WERI-Rb-1 (cell line): ENCODE measurements at regions not wholly inside any gene's neighbourhood (a gene's known extent, or its start where the extent isn't known, plus 50 kb on each side); places are given as distances from the start of the nearest gene placed in this dataset.
"Not testable (repeated sequence)": the region's sequence is repeated elsewhere in the genome, so short reads cannot be mapped to it uniquely, and the experiment has no call there.

Experiments
- DNase-seq: peaks from one replicate; pipeline ENCODE4 v3.0.0-alpha.2; 2020
- H3K27ac ChIP-seq: fragments of 250-450 bp; sonication (Bioruptor Pico); 2 replicates; pipeline ENCODE4 v1.5.1; 2020; ENCODE audit warnings: mild to moderate bottlenecking, moderate library complexity
- H3K27me3 ChIP-seq: fragments of 250-450 bp; sonication (Bioruptor Pico); 2 replicates; pipeline ENCODE4 v1.5.1; 2021; ENCODE audit warnings: mild to moderate bottlenecking, low read depth, moderate library complexity; ENCODE audit not compliant: insufficient read depth, severe bottlenecking
- H3K36me3 ChIP-seq: fragments of 250-450 bp; sonication (Bioruptor Pico); 2 replicates; pipeline ENCODE4 v1.5.1; 2020; ENCODE audit warnings: mild to moderate bottlenecking, moderate library complexity
- H3K4me3 ChIP-seq: 2 replicates; pipeline ENCODE4 v1.5.1; 2011; ENCODE audit warnings: low read depth, mild to moderate bottlenecking, control low read depth, low read length
- H3K9me3 ChIP-seq: fragments of 250-450 bp; sonication (Bioruptor Pico); 2 replicates; pipeline ENCODE4 v1.5.1; 2021; ENCODE audit warnings: mild to moderate bottlenecking, moderate library complexity; ENCODE audit not compliant: severe bottlenecking
- CTCF ChIP-seq: IDR thresholded peaks from 2 replicates; pipeline ENCODE4 v1.5.1; 2011; ENCODE audit warnings: low read depth, mild to moderate bottlenecking, control low read depth, inconsistent platforms, low read length

- Histone ChIP-seq H3K9me3 (no peaks in the 10 kb centered on the region), H3K27me3 (no peaks in the 10 kb centered on the region), H3K36me3 (no peaks in the 10 kb centered on the region), H3K4me3 (no peak overlapping the region), H3K27ac (no peak overlapping the region)
- TF ChIP-seq CTCF = no peak
- DNase-seq = no peak
Observed at GRCh38 chr7:32648408-32649156, 153.3 kb downstream of the AVL9 start.

- H3K27me3 ChIP-seq, DNase-seq, H3K4me3 ChIP-seq, H3K36me3 ChIP-seq, H3K27ac ChIP-seq, H3K9me3 ChIP-seq: not testable (repeated sequence)
Observed at GRCh38 chr7:32645255-32645654, 150.0 kb downstream of the AVL9 start.

- Histone ChIP-seq H3K4me3 (no peak overlapping the region), H3K27me3 (no peaks in the 10 kb centered on the region), H3K36me3 (no peaks in the 10 kb centered on the region), H3K27ac (no peak overlapping the region), H3K9me3 (no peaks in the 10 kb centered on the region)
- TF ChIP-seq CTCF = no peak
- no peak for DNase-seq
Observed at GRCh38 chr7:32643194-32643593, 147.9 kb downstream of the AVL9 start.

GRCh38 chr7:32639122-32639521 lies 143.8 kb downstream of the AVL9 start:
- Histone ChIP-seq H3K9me3 (no peaks in the 10 kb centered on the region), H3K4me3 (no peak overlapping the region), H3K36me3 (no peaks in the 10 kb centered on the region), H3K27me3 (no peaks in the 10 kb centered on the region), H3K27ac (no peak overlapping the region)
- no peak for DNase-seq
- no peak for TF ChIP-seq CTCF

- not testable (repeated sequence) for H3K36me3 ChIP-seq, H3K27ac ChIP-seq, H3K27me3 ChIP-seq, H3K9me3 ChIP-seq, DNase-seq, H3K4me3 ChIP-seq
Observed at GRCh38 chr7:32638479-32639121, 143.3 kb downstream of the AVL9 start.
